GM12892 (cell line): ENCODE measurements at regions not wholly inside any gene's neighbourhood (a gene's known extent, or its start where the extent isn't known, plus 50 kb on each side); places are given as distances from the start of the nearest gene placed in this dataset.

ENCODE experiments used
- DNase-seq: peaks from one replicate; pipeline ENCODE4 v3.0.0; 2011; ENCODE audit not compliant: insufficient read length
- FAIRE-seq: peaks from 2 replicates; lab custom pipeline; 2011; peaks lifted over from hg19 to GRCh38; lab: Jason Lieb, UNC
- POLR2A ChIP-seq: IDR thresholded peaks from 2 replicates; pipeline ENCODE4 v1.6.1; 2011; ENCODE audit warnings: low read depth, low read length, control low read depth
- POLR2AphosphoS5 ChIP-seq: IDR thresholded peaks from 2 replicates; pipeline ENCODE4 v1.6.1; 2011; ENCODE audit warnings: low read depth, low read length, control low read depth
- TAF1 ChIP-seq: IDR thresholded peaks from 2 replicates; pipeline ENCODE4 v1.6.1; 2011; ENCODE audit warnings: low read depth, mild to moderate bottlenecking, control low read depth, low read length, borderline replicate concordance

GRCh38 chr4:23582671-23583070 lies 307.2 kb downstream of the PPARGC1A start:
- no peak for FAIRE-seq
- TF ChIP-seq TAF1 (no peak), POLR2A (no peak), POLR2AphosphoS5 (no peak)
- DNase-seq, result no peak

GRCh38 chr4:23579166-23579565 lies 310.7 kb downstream of the PPARGC1A start:
- DNase-seq (no peak), FAIRE-seq (no peak)
- TF ChIP-seq TAF1 (no peak), POLR2A (no peak), POLR2AphosphoS5 (no peak)

GRCh38 chr4:23577398-23577797 lies 312.4 kb downstream of the PPARGC1A start:
- TF ChIP-seq POLR2A, result no peak
- no peak for FAIRE-seq
- DNase-seq, result no peak

GRCh38 chr4:23572382-23572781 lies 317.5 kb downstream of the PPARGC1A start:
- TF ChIP-seq POLR2A, result no peak
- no peak for TF ChIP-seq TAF1
- TF ChIP-seq POLR2AphosphoS5, result no peak
- FAIRE-seq (no peak), DNase-seq (no peak)

- no peak for DNase-seq
- no peak for TF ChIP-seq TAF1
- TF ChIP-seq POLR2AphosphoS5, result no peak
- no peak for TF ChIP-seq POLR2A
- peak; percentile 36 for FAIRE-seq
Measured at GRCh38 chr4:23567338-23567737, 322.5 kb downstream of the PPARGC1A start.

GRCh38 chr4:23560748-23561147 lies 329.1 kb downstream of the PPARGC1A start:
- TF ChIP-seq POLR2AphosphoS5, result no peak
- TF ChIP-seq TAF1, result no peak
- no peak for TF ChIP-seq POLR2A
- DNase-seq (no peak), FAIRE-seq (no peak)

GRCh38 chr4:23558101-23558500 lies 331.7 kb downstream of the PPARGC1A start:
- FAIRE-seq (no peak), DNase-seq (no peak)
- TF ChIP-seq POLR2AphosphoS5 (no peak), POLR2A (no peak), TAF1 (no peak)

- no peak for TF ChIP-seq TAF1
- no peak for TF ChIP-seq POLR2A
- no peak for TF ChIP-seq POLR2AphosphoS5
- DNase-seq, result no peak
- no peak for FAIRE-seq
Measured at GRCh38 chr4:23547601-23548000, 342.2 kb downstream of the PPARGC1A start.

- no peak for TF ChIP-seq POLR2AphosphoS5
- TF ChIP-seq TAF1, result no peak
- no peak for TF ChIP-seq POLR2A
- FAIRE-seq (no peak), DNase-seq (no peak)
Measured at GRCh38 chr4:23547096-23547495, 342.8 kb downstream of the PPARGC1A start.

GRCh38 chr4:23539969-23540569 lies 349.8 kb downstream of the PPARGC1A start:
- TF ChIP-seq TAF1 (no peak), POLR2A (no peak), POLR2AphosphoS5 (no peak)
- DNase-seq (no peak), FAIRE-seq (no peak)

- TF ChIP-seq POLR2A, result no peak
- TF ChIP-seq POLR2AphosphoS5, result no peak
- TF ChIP-seq TAF1, result no peak
- DNase-seq (no peak), FAIRE-seq (no peak)
Measured at GRCh38 chr4:23533859-23534258, 356.0 kb downstream of the PPARGC1A start.

- FAIRE-seq, result no peak
- TF ChIP-seq TAF1 (no peak), POLR2AphosphoS5 (no peak)
- no peak for DNase-seq
Measured at GRCh38 chr4:23516716-23517115, 373.1 kb downstream of the PPARGC1A start.

- TF ChIP-seq POLR2A (no peak), TAF1 (no peak), POLR2AphosphoS5 (no peak)
- FAIRE-seq, result no peak
- DNase-seq, result no peak
Measured at GRCh38 chr4:23504083-23504482, 385.8 kb downstream of the PPARGC1A start.

GRCh38 chr4:23500894-23501449 lies 388.9 kb downstream of the PPARGC1A start:
- DNase-seq (no peak), FAIRE-seq (no peak)
- no peak for TF ChIP-seq POLR2A
- no peak for TF ChIP-seq TAF1
- no peak for TF ChIP-seq POLR2AphosphoS5

GRCh38 chr4:23485801-23486200 lies 404.0 kb downstream of the PPARGC1A start:
- DNase-seq, result no peak
- TF ChIP-seq POLR2A (no peak), TAF1 (no peak), POLR2AphosphoS5 (no peak)
- no peak for FAIRE-seq
